Peyer's patch (tissue), 4 donors: ENCODE measurements at regions not wholly inside any gene's neighbourhood (a gene's known extent, or its start where the extent isn't known, plus 50 kb on each side); places are given as distances from the start of the nearest gene placed in this dataset.

Experiments
- DNase-seq, 3 donors: peaks; one replicate each; pipeline ENCODE4 v3.0.0-alpha.2; 2017 to 2019
- H3K27ac ChIP-seq, 4 donors: fragments of 200-600 bp; sonication (generic); one replicate each; pipeline ENCODE4 v1.5.1; 2016 to 2019
- H3K27me3 ChIP-seq, 2 donors: fragments of 200-600 bp; sonication (generic); one replicate each; pipeline ENCODE4 v1.5.1; 2019
- H3K36me3 ChIP-seq, 3 donors: fragments of 200-600 bp; sonication (generic); one replicate each; pipeline ENCODE4 v1.5.1; 2016 to 2019
- H3K4me1 ChIP-seq, 4 donors: fragments of 200-600 bp; sonication (generic); one replicate each; pipeline ENCODE4 v1.5.1; 2016 to 2019
- H3K4me3 ChIP-seq, 4 donors: fragments of 200-600 bp; sonication (generic); 1 replicate in 3 of 4; 2 replicates in 1 of 4; pipeline ENCODE4 v1.5.1; 2016 to 2019; ENCODE audit warnings: mild to moderate bottlenecking in 1 of 4
- H3K9me3 ChIP-seq, 4 donors: fragments of 200-600 bp; sonication (generic); one replicate each; pipeline ENCODE4 v1.5.1; 2016 to 2019; ENCODE audit warnings: mild to moderate bottlenecking in 1 of 4
- POLR2A ChIP-seq, 2 donors: fragments of 450-650 bp; IDR thresholded peaks; one replicate each; pipeline ENCODE4 v1.5.1; 2017; ENCODE audit warnings: antibody characterized with exemption in 2 of 2, mild to moderate bottlenecking in 2 of 2, moderate library complexity in 2 of 2
- TF ChIP-seq, protein P1 (sequence below), 6 experiments: fragments of 450-650 bp in 4 of 6; fragments of 200-600 bp in 2 of 6; sonication (generic) in 1 of 6; IDR thresholded peaks; one replicate each; pipeline ENCODE4 v1.5.1; 2017 to 2019; ENCODE audit warnings: antibody characterized with exemption in 6 of 6, mild to moderate bottlenecking in 3 of 6, moderate library complexity in 1 of 6

DNA sequence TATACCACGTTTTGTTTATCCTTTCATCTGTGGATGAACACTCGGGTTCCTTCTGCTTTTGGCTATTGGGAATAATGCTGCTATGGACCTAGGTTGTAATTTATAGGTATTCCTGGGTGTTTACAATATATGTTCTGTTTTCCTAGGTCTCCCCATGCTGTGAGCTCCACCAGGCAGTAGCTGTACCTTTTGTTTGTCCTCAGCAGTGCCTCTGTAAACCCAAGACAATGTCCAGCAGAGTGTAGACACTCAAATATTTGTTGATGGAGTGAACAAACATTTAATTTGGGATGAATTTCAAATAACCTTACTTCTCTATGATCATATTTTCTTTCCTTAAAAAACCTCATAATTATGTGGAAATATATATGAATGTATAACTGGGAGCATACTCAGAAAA lies 259.5 kb upstream of the BOD1L1 start:
- Histone ChIP-seq H3K4me3 (no peak overlapping the region), H3K27ac (no peak overlapping the region), H3K9me3 (no peaks in the 10 kb centered on the region), H3K27me3 (no peaks in the 10 kb centered on the region), H3K4me1 (no peaks in the 10 kb centered on the region), H3K36me3 (no peaks in the 10 kb centered on the region)
- no peak for TF ChIP-seq POLR2A (IDR thresholded peaks at IDR 0.05)
- TF ChIP-seq, protein P1, sequence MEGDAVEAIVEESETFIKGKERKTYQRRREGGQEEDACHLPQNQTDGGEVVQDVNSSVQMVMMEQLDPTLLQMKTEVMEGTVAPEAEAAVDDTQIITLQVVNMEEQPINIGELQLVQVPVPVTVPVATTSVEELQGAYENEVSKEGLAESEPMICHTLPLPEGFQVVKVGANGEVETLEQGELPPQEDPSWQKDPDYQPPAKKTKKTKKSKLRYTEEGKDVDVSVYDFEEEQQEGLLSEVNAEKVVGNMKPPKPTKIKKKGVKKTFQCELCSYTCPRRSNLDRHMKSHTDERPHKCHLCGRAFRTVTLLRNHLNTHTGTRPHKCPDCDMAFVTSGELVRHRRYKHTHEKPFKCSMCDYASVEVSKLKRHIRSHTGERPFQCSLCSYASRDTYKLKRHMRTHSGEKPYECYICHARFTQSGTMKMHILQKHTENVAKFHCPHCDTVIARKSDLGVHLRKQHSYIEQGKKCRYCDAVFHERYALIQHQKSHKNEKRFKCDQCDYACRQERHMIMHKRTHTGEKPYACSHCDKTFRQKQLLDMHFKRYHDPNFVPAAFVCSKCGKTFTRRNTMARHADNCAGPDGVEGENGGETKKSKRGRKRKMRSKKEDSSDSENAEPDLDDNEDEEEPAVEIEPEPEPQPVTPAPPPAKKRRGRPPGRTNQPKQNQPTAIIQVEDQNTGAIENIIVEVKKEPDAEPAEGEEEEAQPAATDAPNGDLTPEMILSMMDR (IDR thresholded peaks at IDR 0.05) = no peak
- DNase-seq = no peak

DNA sequence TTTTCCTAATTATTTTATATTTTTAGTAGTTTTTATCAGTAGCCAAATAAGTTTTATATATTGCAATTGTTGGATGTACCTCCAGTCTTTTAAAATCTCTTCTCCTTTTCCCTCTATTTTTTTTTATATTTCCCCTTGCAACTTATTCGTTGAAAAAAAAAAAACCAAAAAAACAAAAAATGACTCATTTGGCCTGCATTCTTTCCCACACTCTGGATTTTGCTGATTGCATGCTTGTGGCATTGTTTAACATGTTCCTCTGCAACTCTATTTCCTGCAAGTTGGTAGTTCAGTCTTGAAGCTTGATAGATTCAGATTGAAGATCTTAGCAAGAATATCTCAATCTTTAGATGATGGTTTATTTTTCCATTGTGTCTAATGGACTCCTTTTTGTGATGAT lies 260.6 kb upstream of the BOD1L1 start:
- TF ChIP-seq, protein P1 (IDR thresholded peaks at IDR 0.05) = no peak
- TF ChIP-seq POLR2A (IDR thresholded peaks at IDR 0.05) = no peak
- no peaks in the 10 kb centered on the region for H3K27me3 ChIP-seq
- no peak for DNase-seq
- H3K27ac ChIP-seq = no peak overlapping the region
- no peaks in the 10 kb centered on the region for H3K36me3 ChIP-seq
- no peaks in the 10 kb centered on the region for H3K9me3 ChIP-seq
- H3K4me1 ChIP-seq = no peaks in the 10 kb centered on the region
- no peak overlapping the region for H3K4me3 ChIP-seq

DNA sequence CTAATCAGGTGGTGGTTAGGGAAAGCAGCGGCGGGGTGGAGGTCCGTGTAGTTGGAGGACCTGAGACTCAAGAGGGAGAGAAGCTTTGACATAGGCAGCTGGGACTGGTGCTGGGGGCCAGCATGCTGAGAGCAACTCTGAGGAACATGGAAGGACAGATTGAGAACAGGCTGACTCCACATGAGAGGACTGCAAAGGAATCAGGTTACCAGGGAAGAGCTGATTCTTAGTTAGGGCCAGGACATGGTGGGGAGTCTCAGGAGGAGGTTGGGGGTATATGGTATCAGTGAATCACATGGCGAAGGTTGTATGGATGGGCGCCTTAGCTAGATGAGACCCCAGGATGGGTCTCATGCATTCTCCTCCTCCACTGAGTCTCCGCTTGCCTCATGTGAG lies 264.0 kb upstream of the BOD1L1 start:
- H3K36me3 ChIP-seq = no peaks in the 10 kb centered on the region
- H3K9me3 ChIP-seq = no peaks in the 10 kb centered on the region
- H3K4me1 ChIP-seq = no peaks in the 10 kb centered on the region
- no peak overlapping the region for H3K27ac ChIP-seq
- no peak overlapping the region for H3K4me3 ChIP-seq
- no peaks in the 10 kb centered on the region for H3K27me3 ChIP-seq
- no peak for DNase-seq
- no peak for TF ChIP-seq POLR2A (IDR thresholded peaks at IDR 0.05)
- TF ChIP-seq, protein P1 (IDR thresholded peaks at IDR 0.05) = no peak

DNA sequence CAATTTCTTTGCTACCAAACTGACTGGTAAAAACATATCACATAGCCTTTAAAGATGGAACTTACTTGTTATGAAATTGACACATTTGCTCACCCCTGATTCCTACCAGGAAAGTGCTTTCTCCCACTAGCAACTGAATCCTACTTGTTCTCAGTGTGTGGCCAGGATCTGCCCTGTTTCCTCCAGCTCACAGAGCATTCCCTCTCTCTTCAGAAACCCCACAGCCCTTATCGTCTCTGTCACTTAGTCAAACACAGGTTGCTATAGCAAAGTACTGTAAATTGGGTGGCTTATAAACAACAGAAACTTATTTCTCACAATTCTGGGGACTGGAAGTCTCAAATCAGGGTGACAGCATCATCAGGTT lies 265.2 kb upstream of the BOD1L1 start:
- H3K27me3 ChIP-seq = no peaks in the 10 kb centered on the region
- no peaks in the 10 kb centered on the region for H3K4me1 ChIP-seq
- H3K36me3 ChIP-seq = no peaks in the 10 kb centered on the region
- DNase-seq = no peak
- H3K9me3 ChIP-seq = no peaks in the 10 kb centered on the region
- no peak overlapping the region for H3K27ac ChIP-seq
- TF ChIP-seq, protein P1 (IDR thresholded peaks at IDR 0.05) = no peak
- TF ChIP-seq POLR2A (IDR thresholded peaks at IDR 0.05) = no peak
- no peak overlapping the region for H3K4me3 ChIP-seq

DNA sequence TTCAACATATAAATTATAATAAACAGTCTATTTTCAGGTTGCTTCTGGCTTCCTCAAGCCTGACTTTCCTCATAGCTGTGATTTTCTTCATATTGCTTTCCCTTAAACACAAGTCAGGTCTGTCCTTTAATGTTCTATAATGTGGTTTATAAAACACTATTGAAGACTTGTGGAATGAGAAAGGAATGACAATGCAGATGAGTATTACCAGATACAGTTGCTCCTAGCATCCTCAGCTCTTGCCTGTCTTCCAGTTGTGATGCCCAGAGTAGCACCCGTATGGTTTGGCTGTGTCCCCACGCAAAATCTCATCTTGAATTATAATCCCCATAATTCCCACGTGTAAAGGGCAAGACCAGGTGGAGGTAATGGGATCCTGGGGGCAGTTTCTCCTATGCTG lies 265.7 kb upstream of the BOD1L1 start:
- H3K27ac ChIP-seq = no peak overlapping the region
- no peaks in the 10 kb centered on the region for H3K27me3 ChIP-seq
- no peak for TF ChIP-seq POLR2A (IDR thresholded peaks at IDR 0.05)
- TF ChIP-seq, protein P1 (IDR thresholded peaks at IDR 0.05) = no peak
- no peaks in the 10 kb centered on the region for H3K9me3 ChIP-seq
- H3K36me3 ChIP-seq = no peaks in the 10 kb centered on the region
- H3K4me1 ChIP-seq = no peaks in the 10 kb centered on the region
- DNase-seq = no peak
- H3K4me3 ChIP-seq = no peak overlapping the region

DNA sequence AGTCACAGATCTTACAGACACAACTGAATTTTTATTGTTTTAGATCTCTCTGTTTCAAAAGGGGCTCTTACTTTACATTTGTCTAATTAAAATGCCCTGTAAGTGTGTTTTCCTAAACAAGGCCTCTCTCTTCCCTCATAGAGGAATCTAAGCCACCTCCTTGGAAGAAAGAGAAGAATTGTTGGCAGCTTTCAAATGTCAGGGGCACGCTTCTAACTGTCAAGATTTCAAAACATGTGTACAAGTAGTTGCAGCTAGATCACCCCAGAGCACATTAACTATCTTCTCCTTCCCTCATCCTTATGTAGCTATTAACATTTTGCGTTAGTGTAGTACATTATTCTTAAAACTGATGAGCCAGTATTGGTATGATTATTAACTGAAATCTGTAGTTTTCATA lies 266.5 kb upstream of the BOD1L1 start:
- Histone ChIP-seq H3K36me3 (no peaks in the 10 kb centered on the region), H3K9me3 (no peaks in the 10 kb centered on the region), H3K27me3 (no peaks in the 10 kb centered on the region), H3K4me3 (no peak overlapping the region), H3K4me1 (no peaks in the 10 kb centered on the region), H3K27ac (no peak overlapping the region)
- TF ChIP-seq POLR2A (IDR thresholded peaks at IDR 0.05) = no peak
- TF ChIP-seq, protein P1 (IDR thresholded peaks at IDR 0.05) = no peak
- no peak for DNase-seq
